Esophagus (tissue), 2 donors: ENCODE measurements at regions not wholly inside any gene's neighbourhood (a gene's known extent, or its start where the extent isn't known, plus 50 kb on each side); places are given as distances from the start of the nearest gene placed in this dataset.
"Not testable (repeated sequence)": the region's sequence is repeated elsewhere in the genome, so short reads cannot be mapped to it uniquely, and the experiment has no call there.

Experiments used
- H3K27ac ChIP-seq, 2 donors: one replicate each; pipeline ENCODE4 v1.5.1; 2013; ENCODE audit warnings: low read depth in 2 of 2, mild to moderate bottlenecking in 2 of 2, inconsistent platforms in 1 of 2, low read length in 1 of 2, moderate library complexity in 1 of 2
- H3K27me3 ChIP-seq, 2 donors: one replicate each; pipeline ENCODE4 v1.6.1; 2013; ENCODE audit warnings: low read length in 2 of 2, control low read depth in 1 of 2, mild to moderate bottlenecking in 1 of 2; ENCODE audit not compliant: insufficient read depth in 2 of 2, control insufficient read depth in 1 of 2
- H3K36me3 ChIP-seq, 2 donors: one replicate each; pipeline ENCODE4 v1.6.1; 2013; ENCODE audit warnings: low read length in 1 of 2; ENCODE audit not compliant: control insufficient read depth in 2 of 2, insufficient read depth in 2 of 2
- H3K4me1 ChIP-seq, 2 donors: one replicate each; pipeline ENCODE4 v1.6.1; 2013; ENCODE audit warnings: low read length in 1 of 2; ENCODE audit not compliant: control insufficient read depth in 2 of 2, insufficient read depth in 2 of 2
- H3K4me3 ChIP-seq, 2 donors: one replicate each; pipeline ENCODE4 v1.5.1; 2013; ENCODE audit warnings: low read length in 2 of 2, mild to moderate bottlenecking in 2 of 2, low read depth in 1 of 2, moderate library complexity in 1 of 2
- H3K9me3 ChIP-seq, 2 donors: one replicate each; pipeline ENCODE4 v1.6.1; 2013; ENCODE audit warnings: mild to moderate bottlenecking in 2 of 2, low read depth in 1 of 2, low read length in 1 of 2, moderate library complexity in 1 of 2; ENCODE audit not compliant: control insufficient read depth in 2 of 2, insufficient read depth in 1 of 2
- WGBS, 2 donors: extraction: QIAGEN DNeasy Blood & Tissue Kit; methylation state at CpG; one replicate each; pipeline ENCODE4 v1.1.7; 2013; 5-methylcytosine and 5-hydroxymethylcytosine counted together
- donor health status: healthy with polysubstance abuse.
- donor health status: Bipolar disorder and iron deficiency.

DNA sequence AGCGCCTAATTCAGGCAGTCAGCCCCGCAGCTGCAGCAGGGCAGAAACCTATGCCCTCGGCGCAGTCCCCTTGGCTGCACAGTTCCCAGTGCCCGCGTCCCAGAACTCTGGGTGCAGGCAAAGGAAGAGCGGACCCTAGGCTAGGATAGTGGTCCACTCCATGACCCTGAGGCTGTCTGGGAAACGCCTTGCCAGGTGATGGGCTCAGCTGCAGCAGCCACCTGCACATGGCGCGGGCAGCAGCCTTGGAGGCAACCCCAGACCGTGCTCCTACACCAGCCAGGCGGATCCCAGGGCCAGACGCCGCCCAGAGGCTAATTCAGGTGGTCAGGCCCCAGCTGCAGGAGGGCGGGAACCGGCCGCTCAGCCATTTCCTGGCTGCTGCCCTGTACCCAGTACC, 83.0 kb downstream of the POTEC start:
- not testable (repeated sequence) for H3K27ac ChIP-seq, H3K36me3 ChIP-seq, H3K4me3 ChIP-seq, H3K9me3 ChIP-seq, H3K4me1 ChIP-seq, H3K27me3 ChIP-seq
- WGBS, 2 donors: 89 to 90% methylated on average over 17 of the region's 17 CpGs

DNA sequence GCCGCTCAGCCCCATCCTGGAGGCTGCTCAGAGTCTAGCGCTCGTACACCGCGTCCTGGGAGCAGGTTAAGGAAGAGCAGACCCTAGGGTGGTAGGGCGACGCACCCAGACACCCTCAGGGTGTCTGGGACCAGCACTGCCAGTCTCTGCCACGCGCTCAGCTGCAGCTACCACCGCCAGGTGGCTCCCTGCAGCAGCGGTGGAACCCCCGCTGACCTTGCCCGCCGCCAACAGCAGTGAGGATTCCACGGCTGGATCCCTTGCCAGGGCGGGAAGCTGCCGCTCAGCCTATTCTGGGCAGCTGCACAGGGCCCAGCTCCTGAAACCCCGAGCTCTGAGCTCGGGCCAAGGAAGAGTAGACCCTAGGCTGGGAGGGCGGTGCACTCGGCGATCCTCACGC, 83.6 kb downstream of the POTEC start:
- H3K27ac ChIP-seq, H3K4me3 ChIP-seq, H3K36me3 ChIP-seq, H3K4me1 ChIP-seq, H3K9me3 ChIP-seq, H3K27me3 ChIP-seq: not testable (repeated sequence)
- 89 to 92% methylated on average over 23 of the region's 23 CpGs for WGBS, 2 donors

DNA sequence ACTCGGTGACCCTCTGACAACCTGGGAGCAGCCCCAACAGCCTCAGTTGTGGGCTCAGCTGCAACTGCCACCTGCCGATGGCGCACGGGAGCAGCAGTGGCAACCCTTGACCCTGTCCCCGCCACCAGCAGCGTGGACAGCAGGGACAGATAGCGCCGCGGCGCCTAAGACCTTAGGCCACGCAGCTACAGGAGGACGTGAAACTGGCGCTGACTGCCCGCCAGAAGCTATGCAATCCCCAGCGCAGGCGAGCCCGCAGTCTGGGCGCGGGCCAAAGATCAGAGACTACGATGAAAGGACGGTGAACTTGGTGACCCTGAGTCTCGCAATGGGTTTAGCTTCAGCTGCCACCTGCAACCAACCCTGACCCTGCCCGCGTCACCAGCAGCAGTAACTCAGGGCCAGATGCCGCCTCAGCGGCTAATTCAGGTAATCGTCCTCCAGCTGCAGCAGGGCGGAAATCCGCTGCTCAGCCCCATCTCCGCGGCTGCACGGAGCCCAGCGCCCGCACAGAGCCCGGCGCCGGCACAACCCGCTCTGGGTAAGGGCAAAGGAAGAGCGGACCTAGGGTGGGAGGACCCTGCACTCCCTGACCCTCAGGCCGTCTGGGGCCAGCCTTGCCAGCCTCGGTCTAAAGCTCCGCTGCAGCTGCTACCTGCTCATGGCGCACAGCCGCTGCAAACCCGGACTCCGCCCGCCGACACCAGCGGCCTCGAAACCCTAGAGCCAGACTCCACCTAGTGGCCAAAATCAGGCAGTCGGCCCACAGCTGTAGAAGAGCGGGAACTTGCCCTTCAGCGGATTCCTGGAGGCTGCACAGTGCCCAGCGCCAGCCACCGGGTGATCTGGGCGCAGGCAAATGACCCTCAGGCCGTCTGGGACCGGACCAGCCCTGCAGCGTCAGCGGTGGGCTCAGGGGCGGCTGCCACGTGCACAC, 85.1 kb downstream of the POTEC start:
- H3K4me1 ChIP-seq, H3K27me3 ChIP-seq, H3K9me3 ChIP-seq, H3K36me3 ChIP-seq, H3K27ac ChIP-seq: not testable (repeated sequence)
- 12 to 21% methylated on average over 36 to 61 of the region's 62 CpGs for WGBS, 2 donors
- peak overlapping the region in 1 of 2 donors; percentile 29 for H3K4me3 ChIP-seq

DNA sequence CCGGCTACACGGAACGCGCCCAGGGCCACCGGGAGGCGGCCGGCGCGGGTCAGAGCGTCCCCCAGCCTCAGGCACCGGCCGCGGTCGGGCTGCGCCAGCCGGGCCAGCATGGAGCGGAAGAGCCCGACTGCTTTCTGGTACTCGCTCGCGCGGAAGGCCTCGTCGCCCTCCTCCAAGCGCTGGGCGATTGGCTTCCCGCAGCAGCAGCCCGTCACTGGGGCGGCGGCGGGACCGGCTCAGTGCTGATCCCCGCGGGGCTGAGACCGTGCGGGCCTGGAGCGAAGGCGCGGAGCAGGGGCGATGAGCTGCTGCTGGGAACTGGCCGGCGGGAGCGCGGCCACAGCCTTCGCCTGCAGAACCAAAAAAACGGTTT, 92.8 kb downstream of the POTEC start:
- H3K27ac ChIP-seq, H3K4me1 ChIP-seq, H3K27me3 ChIP-seq, H3K9me3 ChIP-seq, H3K36me3 ChIP-seq: not testable (repeated sequence)
- 3 to 7% methylated on average over 22 to 33 of the region's 46 CpGs for WGBS, 2 donors
- H3K4me3 ChIP-seq: peak overlapping the region; percentile 32 to 37

DNA sequence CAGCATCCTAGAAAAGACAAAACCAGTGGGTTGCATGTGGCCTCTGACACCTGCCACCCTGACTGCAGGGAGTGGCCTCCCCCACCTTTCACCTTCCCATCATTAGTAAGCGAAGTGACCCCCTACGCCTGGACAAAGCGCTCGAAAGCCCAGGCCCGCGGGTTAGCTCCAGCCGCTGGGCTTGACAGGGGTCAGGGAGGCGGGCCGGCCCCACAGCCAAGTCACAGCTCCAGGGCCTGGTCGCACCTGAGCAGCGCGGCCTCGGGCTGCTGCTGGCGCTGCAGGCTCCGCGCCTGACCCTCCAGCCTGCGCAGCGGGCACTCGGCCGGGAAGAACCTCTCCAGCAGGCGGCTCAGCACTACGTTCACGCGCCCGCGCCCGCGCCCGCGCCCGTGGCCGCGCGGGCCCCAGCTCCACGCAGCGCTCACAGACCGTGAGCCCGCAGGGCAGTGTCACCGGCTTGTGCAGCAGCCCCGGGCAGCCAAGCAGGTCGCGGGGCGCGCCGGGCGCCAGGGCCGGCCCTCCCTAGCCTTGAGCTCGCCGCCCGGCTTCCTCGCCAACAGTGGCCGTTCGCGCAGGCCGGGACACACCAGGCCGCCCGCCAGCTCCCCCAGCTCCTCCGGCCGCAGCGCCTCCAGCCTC, 93.3 kb downstream of the POTEC start:
- not testable (repeated sequence) for H3K27ac ChIP-seq, H3K4me1 ChIP-seq, H3K27me3 ChIP-seq, H3K9me3 ChIP-seq, H3K36me3 ChIP-seq
- H3K4me3 ChIP-seq: peak overlapping the region; percentile 32 to 37
- 13 to 29% methylated on average over 22 to 58 of the region's 60 CpGs for WGBS, 2 donors

DNA sequence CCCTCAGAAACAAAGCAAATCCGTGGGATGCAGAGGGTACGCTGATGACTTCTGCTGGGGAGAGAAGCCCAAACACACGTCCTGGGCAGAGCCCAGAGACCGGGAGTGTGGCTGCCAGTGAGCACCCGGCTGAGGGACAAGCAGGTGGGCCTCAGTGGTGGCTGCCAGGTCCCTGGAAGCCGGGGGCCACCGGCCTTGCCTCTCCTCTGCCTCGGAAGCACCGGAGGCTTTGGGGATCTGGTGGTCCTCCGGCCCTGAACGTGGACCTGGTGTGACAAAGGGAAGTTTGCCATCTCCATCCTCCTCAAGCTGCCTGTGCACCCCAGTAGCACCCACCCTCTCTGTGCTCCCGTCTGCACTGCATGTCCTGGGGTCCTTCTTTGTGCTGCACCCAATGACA, 94.3 kb downstream of the POTEC start:
- 88 to 91% methylated on average over 5 to 12 of the region's 12 CpGs for WGBS, 2 donors
- not testable (repeated sequence) for H3K9me3 ChIP-seq

DNA sequence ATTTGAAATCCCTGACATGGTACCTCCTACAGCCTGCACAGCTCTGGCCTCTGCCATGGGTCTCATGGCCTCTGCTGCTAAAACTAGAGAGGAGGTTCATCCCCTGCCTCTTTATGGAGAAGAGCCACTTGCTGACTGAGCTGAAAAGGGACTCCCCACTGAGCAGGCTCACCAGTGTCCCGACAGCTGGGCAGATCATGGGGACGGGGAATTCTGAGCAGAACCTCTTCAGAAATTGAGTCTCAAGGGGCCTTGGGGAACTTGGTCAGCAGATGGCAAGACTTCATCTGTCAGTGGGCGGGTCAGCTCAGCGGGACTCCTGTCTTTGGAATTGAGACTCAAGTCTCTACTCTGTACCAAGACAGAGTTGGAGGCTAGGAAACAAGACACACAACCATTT, 95.7 kb downstream of the POTEC start:
- H3K4me1 ChIP-seq, H3K27me3 ChIP-seq, H3K4me3 ChIP-seq, H3K9me3 ChIP-seq, H3K27ac ChIP-seq, H3K36me3 ChIP-seq: not testable (repeated sequence)
- WGBS, 2 donors: 88 to 93% methylated on average over 4 of the region's 4 CpGs

More for the DNA sequence above, 94.3 kb downstream of the POTEC start:
- not testable (repeated sequence) for H3K27me3 ChIP-seq, H3K4me1 ChIP-seq, H3K4me3 ChIP-seq, H3K36me3 ChIP-seq, H3K27ac ChIP-seq

DNA sequence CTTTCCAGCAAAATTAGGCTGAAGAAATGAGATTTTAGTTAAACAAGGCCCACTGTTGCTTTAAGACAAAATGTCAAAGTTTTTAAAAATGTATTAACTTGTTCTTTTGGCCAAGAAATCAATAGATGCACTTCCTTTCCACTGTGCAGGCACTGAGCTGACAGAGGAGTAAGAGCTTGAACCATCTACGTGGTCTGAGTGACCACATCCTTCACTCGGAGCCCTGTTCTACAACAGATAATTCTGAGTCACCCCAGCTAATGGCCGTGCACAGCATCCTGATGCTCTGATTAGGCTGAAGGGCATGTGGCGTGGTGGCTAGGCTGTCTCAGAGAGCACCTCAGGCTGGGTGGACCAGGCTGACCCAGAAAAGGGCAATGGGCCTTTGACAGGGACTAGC, 107.9 kb downstream of the POTEC start:
- H3K9me3 ChIP-seq, H3K4me1 ChIP-seq, H3K36me3 ChIP-seq, H3K27me3 ChIP-seq, H3K4me3 ChIP-seq, H3K27ac ChIP-seq: not testable (repeated sequence)
- 47 to 69% methylated on average over 3 to 4 of the region's 4 CpGs for WGBS, 2 donors

DNA sequence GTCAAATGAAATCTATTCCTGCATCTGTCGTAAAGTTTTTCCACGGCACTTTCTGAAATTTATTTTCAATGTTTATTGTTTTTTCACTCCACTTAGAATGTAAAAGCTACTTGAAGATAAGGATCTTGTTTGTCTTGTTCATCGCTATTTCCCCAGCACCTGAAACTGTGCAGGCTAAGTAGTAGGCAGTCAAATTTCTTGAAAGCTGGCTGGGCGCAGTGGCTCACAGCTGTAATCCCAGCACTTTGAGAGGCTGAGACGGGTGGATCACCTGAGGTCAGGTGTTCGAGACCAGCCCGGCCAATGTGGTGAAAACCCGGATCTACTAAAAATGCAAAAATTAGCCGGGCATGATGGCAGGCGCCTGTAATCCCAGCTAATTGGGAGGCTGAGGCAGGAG, 111.0 kb downstream of the POTEC start:
- not testable (repeated sequence) for H3K36me3 ChIP-seq, H3K4me3 ChIP-seq, H3K9me3 ChIP-seq, H3K27ac ChIP-seq, H3K4me1 ChIP-seq, H3K27me3 ChIP-seq
- WGBS, 2 donors: 88 to 90% methylated on average over 10 of the region's 10 CpGs

DNA sequence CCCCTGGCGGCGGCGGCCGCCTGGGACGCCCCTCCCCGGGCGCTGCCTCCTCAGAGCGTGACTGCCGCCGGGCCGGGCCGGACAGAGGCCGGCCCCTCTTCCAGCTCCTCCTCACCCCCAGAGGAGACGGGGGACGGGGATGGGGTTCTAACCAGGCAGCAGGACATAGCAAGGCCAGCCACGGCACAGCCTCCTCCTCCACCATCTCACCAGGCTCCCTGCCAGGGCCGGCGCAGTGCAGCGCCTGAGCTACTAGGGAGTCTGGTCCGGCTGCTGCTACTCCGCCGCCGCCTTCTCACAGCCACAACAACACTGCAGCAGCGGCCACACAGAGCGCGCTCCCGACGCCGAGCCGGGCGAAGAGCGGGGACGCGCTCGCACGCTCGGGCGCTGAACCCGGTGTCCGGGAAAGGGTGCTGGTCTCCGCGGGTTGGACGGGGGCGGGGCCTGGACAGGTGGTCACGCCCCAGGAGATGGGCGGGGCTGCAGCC, 112.3 kb downstream of the POTEC start:
- not testable (repeated sequence) for H3K27me3 ChIP-seq, H3K36me3 ChIP-seq, H3K9me3 ChIP-seq, H3K4me1 ChIP-seq
- WGBS, 2 donors: 1 to 3% methylated on average over 45 to 46 of the region's 46 CpGs
- peak overlapping the region; percentile 49 to 63 for H3K4me3 ChIP-seq
- H3K27ac ChIP-seq: peak overlapping the region in 1 of 2 donors; percentile 2
